ENCODE measurements at regions not wholly inside any gene's neighbourhood (a gene's known extent, or its start where the extent isn't known, plus 50 kb on each side); places are given as distances from the start of the nearest gene placed in this dataset.

- DNase-seq = no peak
Observed at GRCh38 chr18:77668219-77668618, 418.6 kb downstream of the GALR1 start.

GRCh38 chr18:77669331-77669730, 419.7 kb downstream of the GALR1 start:
- DNase-seq = no peak

GRCh38 chr18:77671456-77672167, 422.0 kb downstream of the GALR1 start:
- DNase-seq = no peak

- DNase-seq = no peak
Observed at GRCh38 chr18:77676910-77677309, 427.3 kb downstream of the GALR1 start.

GRCh38 chr18:77677536-77677935, 427.9 kb downstream of the GALR1 start:
- no peak for DNase-seq

GRCh38 chr18:77679869-77680268, 430.2 kb downstream of the GALR1 start:
- DNase-seq = no peak

- DNase-seq = no peak
Observed at GRCh38 chr18:77700051-77700450, 450.4 kb downstream of the GALR1 start.

- no peak for DNase-seq
Observed at GRCh38 chr18:77701977-77702376, 452.3 kb downstream of the GALR1 start.

GRCh38 chr18:77702686-77703085, 453.0 kb downstream of the GALR1 start:
- DNase-seq = peak; percentile 11

- DNase-seq = no peak
Observed at GRCh38 chr18:77705301-77705700, 455.7 kb downstream of the GALR1 start.

GRCh38 chr18:77708826-77709506, 459.3 kb downstream of the GALR1 start:
- DNase-seq = no peak

- no peak for DNase-seq
Observed at GRCh38 chr18:77711096-77711495, 461.4 kb downstream of the GALR1 start.

- DNase-seq = no peak
Observed at GRCh38 chr18:77714716-77715115, 465.1 kb downstream of the GALR1 start.

GRCh38 chr18:77716282-77716681, 466.6 kb downstream of the GALR1 start:
- DNase-seq = no peak

GRCh38 chr18:77733292-77733903, 483.8 kb downstream of the GALR1 start:
- DNase-seq = no peak

GRCh38 chr18:77736842-77737241, 487.2 kb downstream of the GALR1 start:
- DNase-seq = no peak

- no peak for DNase-seq
Observed at GRCh38 chr18:77737405-77737804, 487.8 kb downstream of the GALR1 start.

- no peak for DNase-seq
Observed at GRCh38 chr18:77749089-77749488, 499.4 kb downstream of the GALR1 start.

- DNase-seq = no peak
Observed at GRCh38 chr18:77750006-77750405, 500.4 kb downstream of the GALR1 start.

GRCh38 chr18:77754475-77755044, 504.9 kb downstream of the GALR1 start:
- no peak for DNase-seq

GRCh38 chr18:77755187-77755586, 505.5 kb downstream of the GALR1 start:
- no peak for DNase-seq

- DNase-seq = no peak
Observed at GRCh38 chr18:77761332-77761731, 511.7 kb downstream of the GALR1 start.

- DNase-seq = no peak
Observed at GRCh38 chr18:77762014-77762413, 512.4 kb downstream of the GALR1 start.

GRCh38 chr18:77762642-77763041, 513.0 kb downstream of the GALR1 start:
- DNase-seq = no peak
